ENCODE measurements at regions not wholly inside any gene's neighbourhood (a gene's known extent, or its start where the extent isn't known, plus 50 kb on each side); places are given as distances from the start of the nearest gene placed in this dataset.

- Histone ChIP-seq H3K4me1 (no peaks in the 10 kb centered on the region), H3K27ac (no peak overlapping the region), H3K9me3 (peaks cover 0 to 45% (median 19%) of the 10 kb centered on the region in 8 donors), H3K27me3 (replicated peaks in 1 of 7) (no peaks in the 10 kb centered on the region), H3K4me3 (no peak overlapping the region), H3K36me3 (no peaks in the 10 kb centered on the region)
- intact Hi-C loops (cut with DNase I; ENCODE audit: low total_unique reads), result no loop called here
- no peak for TF ChIP-seq POLR2A (IDR thresholded peaks at IDR 0.05)
- TF ChIP-seq POLR2AphosphoS5 (IDR thresholded peaks at IDR 0.05), result no peak
- TF ChIP-seq CTCF (IDR thresholded peaks at IDR 0.05 in 8 of 11, conservative IDR thresholded peaks at IDR 0.05 in 3 of 11), result no peak
- WGBS, 5 donors, result 70 to 86% (median 79%) methylated on average over 6 to 8 of the region's 8 CpGs
- peak; percentile 51 for DNase-seq
Observed at GRCh38 chr4:63379750-63380522, 1029.3 kb downstream of the TECRL start.

- H3K4me1 ChIP-seq, result no peaks in the 10 kb centered on the region
- no peak for DNase-seq
- no peaks in the 10 kb centered on the region for H3K36me3 ChIP-seq
- no peaks in the 10 kb centered on the region for H3K27me3 ChIP-seq (replicated peaks in 1 of 7)
- H3K4me3 ChIP-seq, result no peak overlapping the region
- intact Hi-C loops (cut with DNase I; ENCODE audit: low total_unique reads), result no loop called here
- H3K9me3 ChIP-seq, result peaks cover 0 to 22% (median 7%) of the 10 kb centered on the region in 8 donors
- H3K27ac ChIP-seq, result no peak overlapping the region
- TF ChIP-seq CTCF (IDR thresholded peaks at IDR 0.05 in 8 of 11, conservative IDR thresholded peaks at IDR 0.05 in 3 of 11) (no peak), POLR2A (IDR thresholded peaks at IDR 0.05) (no peak), POLR2AphosphoS5 (IDR thresholded peaks at IDR 0.05) (no peak)
Observed at GRCh38 chr4:63371001-63371400, 1038.2 kb downstream of the TECRL start.

DNA sequence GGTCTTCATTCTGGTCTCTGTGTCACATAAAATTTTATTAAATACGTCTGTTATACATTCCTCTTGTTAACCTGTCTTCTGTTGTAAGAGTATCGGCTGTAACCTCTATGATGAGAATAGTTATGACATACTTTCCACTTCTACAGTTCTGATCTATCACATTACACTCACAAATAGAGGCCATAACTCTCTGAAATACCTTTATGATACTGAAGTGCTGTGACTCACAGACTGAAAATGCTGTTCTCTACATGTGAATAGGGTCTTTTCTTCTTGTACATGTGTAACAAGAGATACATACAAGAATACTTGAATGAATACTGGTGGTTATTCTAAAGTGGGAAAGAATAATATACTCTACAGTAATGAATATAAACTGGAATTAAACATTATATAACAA lies 1047.6 kb downstream of the TECRL start:
- H3K36me3 ChIP-seq, result no peaks in the 10 kb centered on the region
- intact Hi-C loops (cut with DNase I; ENCODE audit: low total_unique reads), result no loop called here
- H3K4me3 ChIP-seq, result no peak overlapping the region
- no peaks in the 10 kb centered on the region for H3K4me1 ChIP-seq
- no peak for TF ChIP-seq CTCF (IDR thresholded peaks at IDR 0.05 in 8 of 11, conservative IDR thresholded peaks at IDR 0.05 in 3 of 11)
- TF ChIP-seq POLR2AphosphoS5 (IDR thresholded peaks at IDR 0.05), result no peak
- no peak for TF ChIP-seq POLR2A (IDR thresholded peaks at IDR 0.05)
- DNase-seq, result no peak
- WGBS, 5 donors, result 81 to 92% (median 89%) methylated on average over 2 of the region's 2 CpGs
- no peaks in the 10 kb centered on the region for H3K27me3 ChIP-seq (replicated peaks in 1 of 7)
- H3K27ac ChIP-seq, result no peak overlapping the region
- H3K9me3 ChIP-seq, result peaks cover 0 to 15% (median 2%) of the 10 kb centered on the region in 8 donors

DNA sequence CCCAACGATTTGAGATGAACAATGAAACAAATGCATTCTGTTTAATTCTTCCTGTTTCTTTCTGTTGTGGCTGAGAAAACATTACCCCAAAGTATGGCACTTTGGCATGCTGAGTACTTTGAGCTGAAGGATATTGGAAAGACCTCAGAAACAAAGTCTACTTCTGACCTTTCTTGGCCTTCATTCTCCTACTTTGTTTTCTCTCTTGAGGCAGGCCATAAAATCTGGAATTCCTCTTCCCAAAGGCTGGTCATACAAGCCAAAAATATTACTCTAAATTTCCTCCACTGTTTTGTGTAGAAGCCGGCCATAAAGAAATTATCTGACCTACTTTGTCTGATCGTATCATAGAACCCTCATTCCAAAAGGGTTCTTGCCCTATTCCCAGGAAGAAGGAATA lies 1048.2 kb downstream of the TECRL start:
- TF ChIP-seq POLR2AphosphoS5 (IDR thresholded peaks at IDR 0.05), result no peak
- TF ChIP-seq POLR2A (IDR thresholded peaks at IDR 0.05), result no peak
- no peak for TF ChIP-seq CTCF (IDR thresholded peaks at IDR 0.05 in 8 of 11, conservative IDR thresholded peaks at IDR 0.05 in 3 of 11)
- no peak for DNase-seq
- peaks cover 0 to 15% (median 0%) of the 10 kb centered on the region in 8 donors for H3K9me3 ChIP-seq
- no peak overlapping the region for H3K27ac ChIP-seq
- intact Hi-C loops (cut with DNase I; ENCODE audit: low total_unique reads), result no loop called here
- WGBS, 5 donors, result 77 to 90% (median 81%) methylated on average over 3 of the region's 3 CpGs
- H3K4me1 ChIP-seq, result no peaks in the 10 kb centered on the region
- H3K27me3 ChIP-seq (replicated peaks in 1 of 7), result no peaks in the 10 kb centered on the region
- no peak overlapping the region for H3K4me3 ChIP-seq
- H3K36me3 ChIP-seq, result no peaks in the 10 kb centered on the region
